BLaER1 treated with 17β-estradiol and CSF1 and Interleukin-3, amounts not matched to agents 10 nM and 100 nM (cell line): ENCODE measurements at regions not wholly inside any gene's neighbourhood (a gene's known extent, or its start where the extent isn't known, plus 50 kb on each side); places are given as distances from the start of the nearest gene placed in this dataset.

ENCODE experiments used
- H3K27ac ChIP-seq, 11 experiments: shearing (Covaris generic); formaldehyde crosslinking; 2 replicates each; pipeline ENCODE4 v1.8.1; 2022
- H3K27me3 ChIP-seq, 11 experiments: shearing (Covaris generic); formaldehyde crosslinking; 2 replicates each; pipeline ENCODE4 v1.8.1; 2022
- H3K36me3 ChIP-seq, 11 experiments: shearing (Covaris generic); formaldehyde crosslinking; 2 replicates each; pipeline ENCODE4 v1.8.1; 2022
- H3K4me1 ChIP-seq, 10 experiments: shearing (Covaris generic); formaldehyde crosslinking; 2 replicates each; pipeline ENCODE4 v1.8.1; 2022
- H3K4me2 ChIP-seq, 11 experiments: shearing (Covaris generic); formaldehyde crosslinking; 2 replicates each; pipeline ENCODE4 v1.8.1; 2022
- H3K4me3 ChIP-seq, 10 experiments: shearing (Covaris generic); formaldehyde crosslinking; 2 replicates each; pipeline ENCODE4 v1.8.1; 2022
- H3K9ac ChIP-seq, 11 experiments: shearing (Covaris generic); formaldehyde crosslinking; 2 replicates each; pipeline ENCODE4 v1.8.1; 2022
- H3K9me3 ChIP-seq, 11 experiments: shearing (Covaris generic); formaldehyde crosslinking; replicated peaks in 1 of 11; 2 replicates each; pipeline ENCODE4 v1.8.1; 2022
- H4K20me1 ChIP-seq, 11 experiments: shearing (Covaris generic); formaldehyde crosslinking; 2 replicates each; pipeline ENCODE4 v1.8.1; 2022
- Cebpa-rat ChIP-seq, 11 experiments: shearing (Covaris generic); IDR thresholded peaks; 2 replicates each; pipeline ENCODE4 v1.8.1; 2022

- no peak for TF ChIP-seq Cebpa-rat (IDR thresholded peaks at IDR 0.05)
- Histone ChIP-seq H3K9ac (no peak overlapping the region), H3K9me3 (0 out of 22 replicates have a peak, but pooled peaks cover 0 to 6% (median 0%) of the 10 kb centered on the region in 11 experiments)
Measured at GRCh38 chr13:105788530-105788929, 746.9 kb downstream of the EFNB2 start.

GRCh38 chr13:105787632-105788031 is 747.8 kb downstream of the EFNB2 start:
- no peak for TF ChIP-seq Cebpa-rat (IDR thresholded peaks at IDR 0.05)
- H3K4me2 ChIP-seq = no peak overlapping the region

More at GRCh38 chr13:105788530-105788929, 746.9 kb downstream of the EFNB2 start:
- Histone ChIP-seq H3K27me3 (no peaks in the 10 kb centered on the region), H3K27ac (no peak overlapping the region), H3K36me3 (no peaks in the 10 kb centered on the region), H3K4me2 (no peak overlapping the region), H3K4me1 (no peaks in the 10 kb centered on the region), H4K20me1 (no peaks in the 10 kb centered on the region), H3K4me3 (no peak overlapping the region)

GRCh38 chr13:105785436-105785835 is 750.0 kb downstream of the EFNB2 start:
- no peak for TF ChIP-seq Cebpa-rat (IDR thresholded peaks at IDR 0.05)
- no peaks in the 10 kb centered on the region for H3K9me3 ChIP-seq
- no peak overlapping the region for H3K27ac ChIP-seq
- no peak overlapping the region for H3K4me3 ChIP-seq
- no peaks in the 10 kb centered on the region for H3K4me1 ChIP-seq
- H3K27me3 ChIP-seq = no peaks in the 10 kb centered on the region
- H3K4me2 ChIP-seq = no peak overlapping the region
- no peak overlapping the region for H3K9ac ChIP-seq
- H4K20me1 ChIP-seq = no peaks in the 10 kb centered on the region
- no peaks in the 10 kb centered on the region for H3K36me3 ChIP-seq

More at GRCh38 chr13:105787632-105788031, 747.8 kb downstream of the EFNB2 start:
- Histone ChIP-seq H3K4me1 (no peaks in the 10 kb centered on the region), H3K27me3 (no peaks in the 10 kb centered on the region), H3K9ac (no peak overlapping the region), H3K27ac (no peak overlapping the region), H4K20me1 (no peaks in the 10 kb centered on the region), H3K4me3 (no peak overlapping the region), H3K9me3 (0 out of 22 replicates have a peak, but pooled peaks cover 0 to under 1% (median 0%) of the 10 kb centered on the region in 11 experiments), H3K36me3 (no peaks in the 10 kb centered on the region)

DNA sequence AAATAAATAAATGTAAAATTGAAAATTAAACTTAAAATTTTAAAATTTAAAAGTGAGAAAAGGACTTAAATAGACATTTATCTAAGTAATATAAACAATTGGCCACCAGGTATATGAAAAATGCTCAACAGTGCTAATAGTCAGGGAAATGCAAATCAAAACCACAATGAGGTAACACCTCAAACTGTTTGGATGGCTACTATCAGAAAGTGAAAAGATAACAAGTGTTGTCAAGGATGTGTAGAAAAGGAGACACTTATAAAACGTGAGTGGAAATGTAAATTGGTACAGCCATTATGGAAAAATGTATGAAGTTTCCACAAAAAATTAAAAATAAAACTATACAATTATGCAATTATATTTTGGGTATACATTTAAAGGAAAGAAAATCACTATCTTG is 752.2 kb downstream of the EFNB2 start:
- Histone ChIP-seq H3K4me1 (no peaks in the 10 kb centered on the region), H3K4me2 (no peak overlapping the region), H3K36me3 (no peaks in the 10 kb centered on the region), H3K9ac (no peak overlapping the region), H3K27me3 (no peaks in the 10 kb centered on the region), H3K4me3 (no peak overlapping the region), H4K20me1 (no peaks in the 10 kb centered on the region), H3K27ac (no peak overlapping the region), H3K9me3 (no peaks in the 10 kb centered on the region)
- no peak for TF ChIP-seq Cebpa-rat (IDR thresholded peaks at IDR 0.05)

DNA sequence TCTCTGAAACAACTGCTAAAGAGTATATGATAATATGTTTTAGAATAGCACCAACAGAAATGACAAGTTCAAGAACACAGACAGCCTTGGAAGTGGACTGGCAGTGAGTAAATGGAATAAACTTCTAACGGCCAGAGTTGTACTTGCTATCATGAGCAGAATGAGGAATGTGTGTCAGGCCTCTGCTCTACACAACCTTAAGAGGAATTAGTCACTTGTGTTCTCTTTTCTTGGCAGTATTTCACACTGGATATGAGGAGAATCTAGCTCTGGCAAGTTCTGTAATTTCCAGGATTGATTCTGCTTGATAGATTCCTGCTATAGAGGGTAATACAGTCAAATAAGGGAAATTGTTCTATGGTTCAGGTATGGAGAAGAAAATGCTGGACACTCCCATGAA is 757.3 kb downstream of the EFNB2 start:
- Histone ChIP-seq H3K4me2 (no peak overlapping the region), H4K20me1 (no peaks in the 10 kb centered on the region), H3K4me1 (no peaks in the 10 kb centered on the region), H3K36me3 (no peaks in the 10 kb centered on the region), H3K9ac (no peak overlapping the region), H3K27ac (no peak overlapping the region), H3K4me3 (no peak overlapping the region), H3K9me3 (no peaks in the 10 kb centered on the region), H3K27me3 (no peaks in the 10 kb centered on the region)
- no peak for TF ChIP-seq Cebpa-rat (IDR thresholded peaks at IDR 0.05)

- no peaks in the 10 kb centered on the region for H3K4me1 ChIP-seq
- no peaks in the 10 kb centered on the region for H3K27me3 ChIP-seq
- no peak overlapping the region for H3K4me3 ChIP-seq
- H3K27ac ChIP-seq = no peak overlapping the region
- TF ChIP-seq Cebpa-rat (IDR thresholded peaks at IDR 0.05) = no peak
- H3K4me2 ChIP-seq = no peak overlapping the region
- H3K9me3 ChIP-seq = no peaks in the 10 kb centered on the region
- no peaks in the 10 kb centered on the region for H4K20me1 ChIP-seq
- no peak overlapping the region for H3K9ac ChIP-seq
- H3K36me3 ChIP-seq = no peaks in the 10 kb centered on the region
Measured at GRCh38 chr13:105774739-105775460, 760.6 kb downstream of the EFNB2 start.

DNA sequence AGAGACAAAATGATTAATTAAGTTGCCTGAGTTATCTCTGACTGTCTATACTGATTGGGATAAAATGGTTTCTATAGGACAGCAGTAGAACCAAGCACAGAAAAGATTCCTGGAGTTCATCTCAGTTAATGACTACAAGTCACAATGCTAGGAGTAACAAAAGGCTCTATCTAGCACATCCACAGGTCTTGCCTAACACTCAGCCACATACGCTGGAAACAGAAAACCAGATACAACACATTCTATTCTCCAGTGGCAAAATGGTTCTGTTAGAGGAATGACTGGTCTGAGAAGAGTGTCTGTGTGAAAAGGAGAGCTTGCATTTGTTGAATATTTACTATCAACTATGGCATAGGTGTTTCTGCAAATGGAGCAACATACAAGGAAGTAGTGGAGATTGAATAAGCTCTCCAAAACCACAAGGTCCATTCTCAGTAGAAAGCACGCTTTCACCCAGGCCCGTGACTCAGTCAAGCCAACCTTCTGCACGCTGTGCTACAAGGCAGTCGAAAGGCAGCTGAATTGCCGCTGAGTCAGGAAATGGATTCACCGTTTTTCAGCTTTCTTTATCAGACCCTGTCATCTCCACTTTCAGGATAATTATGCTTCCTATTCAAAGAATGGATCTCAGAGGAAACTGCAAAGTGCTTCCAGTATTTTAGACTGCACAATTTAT is 761.5 kb downstream of the EFNB2 start:
- no peaks in the 10 kb centered on the region for H3K4me1 ChIP-seq
- no peak for TF ChIP-seq Cebpa-rat (IDR thresholded peaks at IDR 0.05)
- no peak overlapping the region for H3K4me3 ChIP-seq

GRCh38 chr13:105773241-105773640 is 762.2 kb downstream of the EFNB2 start:
- no peaks in the 10 kb centered on the region for H3K36me3 ChIP-seq
- no peak overlapping the region for H3K4me2 ChIP-seq
- TF ChIP-seq Cebpa-rat (IDR thresholded peaks at IDR 0.05) = no peak
- no peak overlapping the region for H3K4me3 ChIP-seq
- no peak overlapping the region for H3K27ac ChIP-seq
- no peaks in the 10 kb centered on the region for H4K20me1 ChIP-seq
- no peaks in the 10 kb centered on the region for H3K9me3 ChIP-seq
- no peak overlapping the region for H3K9ac ChIP-seq
- H3K4me1 ChIP-seq = no peaks in the 10 kb centered on the region
- H3K27me3 ChIP-seq = no peaks in the 10 kb centered on the region

More for the DNA sequence above, 761.5 kb downstream of the EFNB2 start:
- Histone ChIP-seq H3K27me3 (no peaks in the 10 kb centered on the region), H4K20me1 (no peaks in the 10 kb centered on the region), H3K9ac (no peak overlapping the region), H3K9me3 (no peaks in the 10 kb centered on the region), H3K27ac (no peak overlapping the region), H3K4me2 (no peak overlapping the region), H3K36me3 (no peaks in the 10 kb centered on the region)

DNA sequence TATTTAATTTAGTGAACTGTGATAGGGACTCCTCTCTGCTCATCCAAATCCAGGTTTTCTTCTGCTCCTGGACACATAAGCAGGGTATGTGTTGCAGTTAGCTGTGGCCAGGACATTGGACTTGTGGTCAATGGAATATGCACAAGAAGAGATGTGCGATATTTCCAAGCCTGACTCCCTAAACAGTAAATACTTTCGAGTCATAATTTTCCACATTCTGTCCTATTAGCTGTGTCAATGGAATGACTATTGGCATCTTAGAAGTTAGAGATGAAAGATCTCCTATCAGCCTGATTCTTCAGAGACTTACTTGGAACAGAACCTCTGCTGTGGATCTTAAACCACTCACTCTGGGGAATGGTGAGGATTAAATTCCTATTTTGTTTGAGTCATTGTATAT is 771.0 kb downstream of the EFNB2 start:
- H3K9me3 ChIP-seq = no peaks in the 10 kb centered on the region
- no peak overlapping the region for H3K9ac ChIP-seq
- TF ChIP-seq Cebpa-rat (IDR thresholded peaks at IDR 0.05) = no peak

DNA sequence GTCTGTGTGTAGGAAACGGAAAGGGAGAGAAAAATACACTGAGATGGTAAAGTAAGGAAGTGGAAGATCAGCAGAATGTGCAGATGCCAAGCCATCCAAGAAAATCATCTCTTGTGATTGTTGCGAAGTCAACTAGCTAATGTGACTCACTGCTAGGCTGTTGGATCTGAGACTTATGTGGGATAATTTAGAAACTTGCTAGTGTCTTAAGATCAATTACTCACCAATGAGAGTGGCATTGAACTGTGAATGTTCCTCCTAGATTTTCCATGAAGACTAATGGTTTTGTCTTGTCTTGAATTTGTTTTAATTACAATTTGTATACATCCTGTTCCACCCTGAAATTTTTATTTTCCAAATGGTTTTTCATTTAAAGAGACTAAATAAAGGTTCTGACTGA is 771.6 kb downstream of the EFNB2 start:
- Histone ChIP-seq H3K4me2 (no peak overlapping the region), H3K9ac (no peak overlapping the region), H3K27me3 (no peaks in the 10 kb centered on the region), H3K9me3 (no peaks in the 10 kb centered on the region), H3K4me3 (no peak overlapping the region), H3K4me1 (no peaks in the 10 kb centered on the region), H4K20me1 (no peaks in the 10 kb centered on the region), H3K36me3 (no peaks in the 10 kb centered on the region), H3K27ac (no peak overlapping the region)
- no peak for TF ChIP-seq Cebpa-rat (IDR thresholded peaks at IDR 0.05)

More for the DNA sequence above, 771.0 kb downstream of the EFNB2 start:
- H4K20me1 ChIP-seq = no peaks in the 10 kb centered on the region
- no peak overlapping the region for H3K27ac ChIP-seq
- H3K4me3 ChIP-seq = no peak overlapping the region
- H3K4me1 ChIP-seq = no peaks in the 10 kb centered on the region
- H3K36me3 ChIP-seq = no peaks in the 10 kb centered on the region
- no peaks in the 10 kb centered on the region for H3K27me3 ChIP-seq
- H3K4me2 ChIP-seq = no peak overlapping the region
